ENCODE measurements at regions not wholly inside any gene's neighbourhood (a gene's known extent, or its start where the extent isn't known, plus 50 kb on each side); places are given as distances from the start of the nearest gene placed in this dataset.

DNA sequence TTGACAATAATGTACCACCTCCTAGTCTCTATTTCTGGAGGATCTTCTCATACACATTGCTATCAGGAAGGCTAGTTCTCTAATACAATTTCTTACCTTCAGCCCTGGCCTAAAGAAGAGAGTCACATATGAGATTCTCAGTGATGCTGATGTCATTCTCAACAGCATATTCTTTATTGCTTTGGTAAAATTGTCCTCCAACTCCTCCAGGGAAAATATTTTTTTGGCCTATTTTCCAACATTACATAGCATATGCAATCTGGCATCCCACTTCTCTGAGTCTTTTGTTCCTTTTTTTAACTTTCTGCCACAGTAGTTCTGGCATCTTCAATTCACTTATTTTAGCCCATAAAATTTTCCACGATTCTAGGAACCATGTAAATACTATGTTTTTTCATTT, 2363.1 kb downstream of the ARAP2 start:
- no peaks in the 10 kb centered on the region for H3K9me3 ChIP-seq
- H3K4me3 ChIP-seq = no peak overlapping the region
- H3K27ac ChIP-seq = no peak overlapping the region
- H3K27me3 ChIP-seq = no peaks in the 10 kb centered on the region
- no peak for TF ChIP-seq CTCF (IDR thresholded peaks at IDR 0.05)
- DNase-seq (no peak), ATAC-seq (no peak)
- no peaks in the 10 kb centered on the region for H3K4me1 ChIP-seq
- no peaks in the 10 kb centered on the region for H3K36me3 ChIP-seq
- intact Hi-C loops (cut with DNase I) = no loop called here

DNA sequence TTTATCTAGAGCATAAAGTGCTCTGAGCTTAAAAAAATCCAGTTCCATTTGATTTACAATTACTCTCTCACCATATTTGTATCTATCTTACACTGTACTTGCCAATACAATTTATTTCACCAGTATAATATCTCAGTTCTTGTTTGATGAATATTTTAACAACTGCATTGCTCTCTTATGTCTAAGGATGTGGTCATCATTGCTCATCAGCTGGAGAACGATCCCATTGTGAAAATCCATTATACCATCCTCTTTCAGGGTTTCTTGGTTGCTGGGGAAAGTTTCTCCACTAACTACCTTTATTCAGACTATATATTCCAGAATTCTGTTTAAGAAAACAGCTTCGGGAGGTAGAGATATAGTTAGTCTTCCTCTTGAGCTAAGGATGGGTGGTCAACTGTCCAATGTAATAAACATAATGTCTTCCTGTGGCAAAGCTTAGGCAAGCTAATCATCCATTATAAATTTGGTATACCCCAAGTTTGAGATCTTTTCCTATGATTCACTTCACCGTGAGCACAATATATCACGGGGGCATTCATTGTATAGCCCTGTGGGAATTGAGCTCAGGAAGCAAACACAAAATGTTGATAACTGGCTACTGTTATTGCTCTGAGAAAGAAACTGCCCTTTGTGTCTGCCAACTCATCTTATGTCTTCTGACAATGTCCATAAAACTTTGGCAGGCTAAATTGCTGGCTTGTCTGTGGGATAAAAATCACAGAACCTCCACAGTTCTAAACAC, 2361.9 kb downstream of the ARAP2 start:
- intact Hi-C loops (cut with DNase I) = no loop called here
- Histone ChIP-seq H3K4me1 (no peaks in the 10 kb centered on the region), H3K27ac (no peak overlapping the region), H3K27me3 (no peaks in the 10 kb centered on the region), H3K4me3 (no peak overlapping the region), H3K36me3 (no peaks in the 10 kb centered on the region), H3K9me3 (no peaks in the 10 kb centered on the region)
- no peak for ATAC-seq
- TF ChIP-seq CTCF (IDR thresholded peaks at IDR 0.05) = no peak
- no peak for DNase-seq

DNA sequence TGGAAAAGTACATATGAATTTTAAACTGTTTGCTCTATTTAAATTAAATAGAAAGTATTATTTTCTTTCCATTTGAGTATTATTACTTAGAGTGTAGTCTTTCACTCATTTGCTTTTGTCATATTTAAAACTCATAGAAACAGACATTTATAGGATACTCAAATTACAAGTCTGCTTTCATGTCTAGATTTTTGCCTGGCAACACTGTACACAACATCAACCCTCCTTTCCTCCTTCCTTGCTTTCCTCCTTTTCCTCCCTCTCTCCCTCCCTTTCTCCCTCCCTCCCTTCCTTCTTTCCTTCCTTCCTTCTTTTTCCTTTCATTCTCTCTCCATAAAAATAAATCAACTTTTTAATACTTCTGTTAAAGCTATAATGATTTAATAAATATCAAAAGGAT, 2361.2 kb downstream of the ARAP2 start:
- H3K27me3 ChIP-seq = no peaks in the 10 kb centered on the region
- no peak for TF ChIP-seq CTCF (IDR thresholded peaks at IDR 0.05)
- ATAC-seq = no peak
- no peaks in the 10 kb centered on the region for H3K4me1 ChIP-seq
- no peak overlapping the region for H3K4me3 ChIP-seq
- H3K27ac ChIP-seq = no peak overlapping the region
- H3K9me3 ChIP-seq = no peaks in the 10 kb centered on the region
- intact Hi-C loops (cut with DNase I) = no loop called here
- no peak for DNase-seq
- H3K36me3 ChIP-seq = no peaks in the 10 kb centered on the region

DNA sequence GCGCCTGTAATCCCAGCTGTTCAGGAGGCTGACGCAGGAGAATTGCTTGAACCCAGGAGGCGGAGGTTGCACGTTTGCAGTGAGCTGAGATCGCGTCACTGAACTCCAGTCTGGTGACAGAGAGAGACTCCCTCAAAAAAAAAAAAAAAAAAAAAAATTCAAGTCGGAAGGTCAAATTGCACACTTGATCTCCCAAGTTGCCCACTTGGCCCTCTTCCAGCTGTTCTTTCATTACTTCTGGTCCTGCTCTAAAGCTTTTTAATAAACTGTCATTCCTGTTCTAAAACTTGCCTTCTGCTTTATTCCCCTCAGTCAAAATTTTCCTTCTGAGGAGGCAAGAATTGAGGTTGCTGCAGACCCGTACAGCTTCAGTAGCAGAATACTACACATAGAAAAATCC, 2358.0 kb downstream of the ARAP2 start:
- no peak for TF ChIP-seq CTCF (IDR thresholded peaks at IDR 0.05)
- Histone ChIP-seq H3K27ac (no peak overlapping the region), H3K4me1 (no peaks in the 10 kb centered on the region), H3K9me3 (no peaks in the 10 kb centered on the region), H3K27me3 (no peaks in the 10 kb centered on the region), H3K36me3 (no peaks in the 10 kb centered on the region), H3K4me3 (no peak overlapping the region)
- intact Hi-C loops (cut with DNase I) = no loop called here
- no peak for DNase-seq
- no peak for ATAC-seq

DNA sequence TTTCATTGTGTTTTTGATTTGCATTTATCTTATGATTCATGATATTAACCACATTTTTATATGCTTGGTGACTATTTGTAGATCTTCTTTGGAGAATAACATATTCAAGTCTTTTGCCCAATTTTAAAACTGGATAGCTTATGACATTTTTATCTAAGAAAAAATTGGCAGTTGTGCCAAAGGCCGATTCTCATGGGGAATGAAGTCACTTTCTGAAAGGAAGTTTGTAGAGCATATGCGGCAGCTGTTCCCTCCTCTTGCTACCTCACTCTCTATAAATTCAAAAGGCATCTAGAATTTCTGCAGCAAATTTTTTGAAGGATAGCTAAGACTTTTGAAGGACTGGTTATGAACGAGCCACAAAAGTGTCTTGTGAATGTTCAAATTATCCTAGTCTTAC, 2353.5 kb downstream of the ARAP2 start:
- DNase-seq (no peak), ATAC-seq (no peak)
- intact Hi-C loops (cut with DNase I) = no loop called here
- no peak overlapping the region for H3K4me3 ChIP-seq
- H3K4me1 ChIP-seq = no peaks in the 10 kb centered on the region
- TF ChIP-seq CTCF (IDR thresholded peaks at IDR 0.05) = no peak
- H3K27ac ChIP-seq = no peak overlapping the region
- H3K9me3 ChIP-seq = no peaks in the 10 kb centered on the region
- no peaks in the 10 kb centered on the region for H3K36me3 ChIP-seq
- no peaks in the 10 kb centered on the region for H3K27me3 ChIP-seq

- intact Hi-C loops (cut with DNase I) = no loop called here
- DNase-seq (no peak), ATAC-seq (no peak)
- Histone ChIP-seq H3K9me3 (no peaks in the 10 kb centered on the region), H3K27ac (no peak overlapping the region), H3K4me1 (no peaks in the 10 kb centered on the region), H3K4me3 (no peak overlapping the region), H3K36me3 (no peaks in the 10 kb centered on the region), H3K27me3 (no peaks in the 10 kb centered on the region)
- no peak for TF ChIP-seq CTCF (IDR thresholded peaks at IDR 0.05)
These were observed 2332.4 kb downstream of the ARAP2 start for GRCh38 chr4:33911959-33912358.
